Calu3 (cell line): ENCODE measurements at regions not wholly inside any gene's neighbourhood (a gene's known extent, or its start where the extent isn't known, plus 50 kb on each side); places are given as distances from the start of the nearest gene placed in this dataset.

Source experiments
- BruUV-seq: library from RNA; stranded (reverse); fragments of 400-500 nt; replicated peaks from 2 replicates; lab custom pipeline; 2021; lab: Mats Ljungman, UMichigan
- CTCF ChIA-PET: fragments of 300-600 bp; sonication (Branson Sonifier 250); formaldehyde crosslinking; loops from one replicate; lab custom pipeline; 2022; ENCODE audit warnings: antibody characterized with exemption; lab: Charles Lee
- DNase-seq: peaks from one replicate; pipeline ENCODE4 v3.0.0; 2022
- H3K27ac Mint-ChIP-seq: one replicate; pipeline ENCODE4 v1.8.0; 2022; ENCODE audit warnings: mixed read lengths; ENCODE audit not compliant: unreplicated experiment
- H3K27me3 Mint-ChIP-seq: one replicate; pipeline ENCODE4 v1.8.0; 2022; ENCODE audit warnings: mixed read lengths; ENCODE audit not compliant: unreplicated experiment
- H3K36me3 Mint-ChIP-seq: one replicate; pipeline ENCODE4 v1.8.0; 2022; ENCODE audit warnings: mild to moderate bottlenecking, moderate library complexity, mixed read lengths; ENCODE audit not compliant: insufficient read depth, unreplicated experiment
- H3K4me1 Mint-ChIP-seq: one replicate; pipeline ENCODE4 v1.8.0; 2022; ENCODE audit warnings: mild to moderate bottlenecking, low read depth, mixed read lengths; ENCODE audit not compliant: unreplicated experiment
- H3K4me3 Mint-ChIP-seq: one replicate; pipeline ENCODE4 v1.8.0; 2022; ENCODE audit warnings: mild to moderate bottlenecking, low read depth, moderate library complexity, mixed read lengths; ENCODE audit not compliant: unreplicated experiment
- H3K9me3 Mint-ChIP-seq: one replicate; pipeline ENCODE4 v1.8.0; 2022; ENCODE audit warnings: low read depth, mixed read lengths; ENCODE audit not compliant: unreplicated experiment
- intact Hi-C: fragments of 100-400 bp; cut with micrococcal nuclease; formaldehyde crosslinking; loops from one replicate; pipeline ENCODE4 v1.10.0; 2022; ENCODE audit not compliant: unreplicated experiment
- TF ChIP-seq, protein P1 (sequence below): fragments of 200-600 bp; IDR thresholded peaks from one replicate; pipeline ENCODE4 v1.8.0; 2022; ENCODE audit warnings: antibody characterized with exemption; ENCODE audit not compliant: unreplicated experiment

- CTCF ChIA-PET, result no interaction called here
- H3K27ac Mint-ChIP-seq, result no peak overlapping the region
- no peaks in the 10 kb centered on the region for H3K4me1 Mint-ChIP-seq
- TF ChIP-seq, protein P1, sequence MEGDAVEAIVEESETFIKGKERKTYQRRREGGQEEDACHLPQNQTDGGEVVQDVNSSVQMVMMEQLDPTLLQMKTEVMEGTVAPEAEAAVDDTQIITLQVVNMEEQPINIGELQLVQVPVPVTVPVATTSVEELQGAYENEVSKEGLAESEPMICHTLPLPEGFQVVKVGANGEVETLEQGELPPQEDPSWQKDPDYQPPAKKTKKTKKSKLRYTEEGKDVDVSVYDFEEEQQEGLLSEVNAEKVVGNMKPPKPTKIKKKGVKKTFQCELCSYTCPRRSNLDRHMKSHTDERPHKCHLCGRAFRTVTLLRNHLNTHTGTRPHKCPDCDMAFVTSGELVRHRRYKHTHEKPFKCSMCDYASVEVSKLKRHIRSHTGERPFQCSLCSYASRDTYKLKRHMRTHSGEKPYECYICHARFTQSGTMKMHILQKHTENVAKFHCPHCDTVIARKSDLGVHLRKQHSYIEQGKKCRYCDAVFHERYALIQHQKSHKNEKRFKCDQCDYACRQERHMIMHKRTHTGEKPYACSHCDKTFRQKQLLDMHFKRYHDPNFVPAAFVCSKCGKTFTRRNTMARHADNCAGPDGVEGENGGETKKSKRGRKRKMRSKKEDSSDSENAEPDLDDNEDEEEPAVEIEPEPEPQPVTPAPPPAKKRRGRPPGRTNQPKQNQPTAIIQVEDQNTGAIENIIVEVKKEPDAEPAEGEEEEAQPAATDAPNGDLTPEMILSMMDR, result no peak
- DNase-seq, result no peak
- H3K36me3 Mint-ChIP-seq, result no peaks in the 10 kb centered on the region
- H3K9me3 Mint-ChIP-seq, result peaks cover 10% of the 10 kb centered on the region
- intact Hi-C loops, result no loop called here
- peaks cover 45% of the 10 kb centered on the region for H3K27me3 Mint-ChIP-seq
- H3K4me3 Mint-ChIP-seq, result no peak overlapping the region
- BruUV-seq, result no TSS peak
Measured at GRCh38 chr18:61225336-61225735, 107.9 kb upstream of the CDH20 start.

GRCh38 chr18:61236356-61237057 is 96.7 kb upstream of the CDH20 start:
- Mint-ChIP-seq H3K4me1 (no peaks in the 10 kb centered on the region), H3K27ac (no peak overlapping the region), H3K4me3 (no peak overlapping the region), H3K27me3 (peaks cover 16% of the 10 kb centered on the region), H3K36me3 (no peaks in the 10 kb centered on the region), H3K9me3 (no peaks in the 10 kb centered on the region)
- TF ChIP-seq, protein P1, result no peak
- CTCF ChIA-PET, result no interaction called here
- no peak for DNase-seq
- BruUV-seq, result no TSS peak
- intact Hi-C loops, result no loop called here

DNA sequence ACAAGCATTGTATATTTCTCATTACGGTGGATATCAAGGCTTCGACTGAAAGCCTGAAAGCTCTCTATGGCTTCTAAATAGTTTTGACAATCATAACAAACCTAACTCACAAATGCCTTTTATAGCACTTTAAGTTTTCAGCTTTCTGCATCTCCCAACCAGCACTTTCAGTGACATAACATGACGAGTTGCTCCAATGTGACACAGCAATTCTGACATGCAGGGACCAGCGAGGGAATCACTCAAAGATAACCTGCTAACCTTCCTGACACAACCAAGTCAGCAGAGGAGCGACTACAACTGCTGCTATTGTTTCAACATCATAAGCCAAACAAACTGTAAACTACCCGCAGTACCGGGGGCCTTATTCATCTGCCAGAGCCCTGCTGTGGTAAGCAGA is 95.7 kb upstream of the CDH20 start:
- intact Hi-C loops, result no loop called here
- Mint-ChIP-seq H3K4me1 (no peaks in the 10 kb centered on the region), H3K9me3 (no peaks in the 10 kb centered on the region), H3K36me3 (no peaks in the 10 kb centered on the region), H3K4me3 (no peak overlapping the region), H3K27me3 (peaks cover 27% of the 10 kb centered on the region), H3K27ac (no peak overlapping the region)
- DNase-seq, result no peak
- TF ChIP-seq, protein P1, result no peak
- no TSS peak for BruUV-seq
- CTCF ChIA-PET, result no interaction called here

GRCh38 chr18:61239051-61239450 is 94.2 kb upstream of the CDH20 start:
- CTCF ChIA-PET, result no interaction called here
- Mint-ChIP-seq H3K27me3 (peaks cover 36% of the 10 kb centered on the region), H3K9me3 (no peaks in the 10 kb centered on the region), H3K4me1 (no peaks in the 10 kb centered on the region), H3K4me3 (no peak overlapping the region), H3K27ac (no peak overlapping the region), H3K36me3 (no peaks in the 10 kb centered on the region)
- intact Hi-C loops, result no loop called here
- BruUV-seq, result no TSS peak
- DNase-seq, result no peak
- TF ChIP-seq, protein P1, result no peak
